H1 (cell line): ENCODE measurements at regions not wholly inside any gene's neighbourhood (a gene's known extent, or its start where the extent isn't known, plus 50 kb on each side); places are given as distances from the start of the nearest gene placed in this dataset.

Experiments
- CHD7 ChIP-seq: fragments of 300-600 bp; sonication (generic); IDR thresholded peaks from 2 replicates; pipeline ENCODE4 v1.7.1; 2012; ENCODE audit warnings: low read length, moderate library complexity, mild to moderate bottlenecking, inconsistent platforms; ENCODE audit not compliant: insufficient replicate concordance
- POLR2AphosphoS5 ChIP-seq: IDR thresholded peaks from 2 replicates; pipeline ENCODE4 v1.6.1; 2011; ENCODE audit warnings: low read depth, low read length
- TAF7 ChIP-seq: optimal IDR thresholded peaks from 2 replicates; pipeline ENCODE3; 2011; ENCODE audit warnings: low read depth, mild to moderate bottlenecking, inconsistent platforms, low read length, moderate library complexity, borderline replicate concordance
- TF ChIP-seq, protein P1 (sequence below): IDR thresholded peaks from 2 replicates; pipeline ENCODE4 v1.6.1; 2011; ENCODE audit warnings: low read depth, mild to moderate bottlenecking, low read length; ENCODE audit not compliant: insufficient read depth
- TF ChIP-seq, protein P2 (sequence below): IDR thresholded peaks from 2 replicates; pipeline ENCODE4 v1.6.1; 2011; ENCODE audit warnings: low read length, improper control_type of control experiment

GRCh38 chr15:28459279-28459678 lies 73.5 kb downstream of the GOLGA8G start (continued):
- TF ChIP-seq, protein P1, sequence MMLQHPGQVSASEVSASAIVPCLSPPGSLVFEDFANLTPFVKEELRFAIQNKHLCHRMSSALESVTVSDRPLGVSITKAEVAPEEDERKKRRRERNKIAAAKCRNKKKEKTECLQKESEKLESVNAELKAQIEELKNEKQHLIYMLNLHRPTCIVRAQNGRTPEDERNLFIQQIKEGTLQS, result no peak
- TF ChIP-seq TAF7 (no peak), CHD7 (no peak), POLR2AphosphoS5 (no peak)
- TF ChIP-seq, protein P2, sequence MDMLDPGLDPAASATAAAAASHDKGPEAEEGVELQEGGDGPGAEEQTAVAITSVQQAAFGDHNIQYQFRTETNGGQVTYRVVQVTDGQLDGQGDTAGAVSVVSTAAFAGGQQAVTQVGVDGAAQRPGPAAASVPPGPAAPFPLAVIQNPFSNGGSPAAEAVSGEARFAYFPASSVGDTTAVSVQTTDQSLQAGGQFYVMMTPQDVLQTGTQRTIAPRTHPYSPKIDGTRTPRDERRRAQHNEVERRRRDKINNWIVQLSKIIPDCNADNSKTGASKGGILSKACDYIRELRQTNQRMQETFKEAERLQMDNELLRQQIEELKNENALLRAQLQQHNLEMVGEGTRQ, result no peak
